Fibroblast of upper back skin (primary cell): ENCODE measurements at regions not wholly inside any gene's neighbourhood (a gene's known extent, or its start where the extent isn't known, plus 50 kb on each side); places are given as distances from the start of the nearest gene placed in this dataset.

Source experiments
- DNase-seq: peaks from one replicate; pipeline ENCODE4 v3.0.0-alpha.2; 2013

- DNase-seq: no peak
Measured at GRCh38 chr17:11077673-11078072, 163.3 kb upstream of the SHISA6 start.

GRCh38 chr17:11074451-11074850, 166.6 kb upstream of the SHISA6 start:
- no peak for DNase-seq

GRCh38 chr17:11056926-11057325, 184.1 kb upstream of the SHISA6 start:
- no peak for DNase-seq

- DNase-seq: no peak
Measured at GRCh38 chr17:11053846-11054245, 187.2 kb upstream of the SHISA6 start.

- no peak for DNase-seq
Measured at GRCh38 chr17:11049539-11049938, 191.5 kb upstream of the SHISA6 start.

- no peak for DNase-seq
Measured at GRCh38 chr17:11047228-11047627, 193.8 kb upstream of the SHISA6 start.

- DNase-seq: no peak
Measured at GRCh38 chr17:11039342-11039741, 201.5 kb upstream of the PIRT start.

GRCh38 chr17:11035681-11036080, 197.8 kb upstream of the PIRT start:
- no peak for DNase-seq

GRCh38 chr17:11031787-11032186, 193.9 kb upstream of the PIRT start:
- no peak for DNase-seq

- DNase-seq: no peak
Measured at GRCh38 chr17:11029791-11030190, 191.9 kb upstream of the PIRT start.

GRCh38 chr17:11028349-11028748, 190.5 kb upstream of the PIRT start:
- no peak for DNase-seq

- no peak for DNase-seq
Measured at GRCh38 chr17:11026903-11027302, 189.0 kb upstream of the PIRT start.

- DNase-seq: no peak
Measured at GRCh38 chr17:11023639-11024479, 186.0 kb upstream of the PIRT start.

GRCh38 chr17:11006530-11006929, 168.6 kb upstream of the PIRT start:
- DNase-seq: no peak

GRCh38 chr17:11005940-11006339, 168.1 kb upstream of the PIRT start:
- no peak for DNase-seq

- DNase-seq: no peak
Measured at GRCh38 chr17:11002417-11002816, 164.5 kb upstream of the PIRT start.

- DNase-seq: no peak
Measured at GRCh38 chr17:11001651-11002050, 163.8 kb upstream of the PIRT start.

- DNase-seq: no peak
Measured at GRCh38 chr17:10999484-10999883, 161.6 kb upstream of the PIRT start.

GRCh38 chr17:10993126-10993525, 155.2 kb upstream of the PIRT start:
- DNase-seq: no peak

GRCh38 chr17:10992106-10992880, 154.4 kb upstream of the PIRT start:
- DNase-seq: no peak

- DNase-seq: no peak
Measured at GRCh38 chr17:10987786-10988185, 149.9 kb upstream of the PIRT start.

- no peak for DNase-seq
Measured at GRCh38 chr17:10984220-10984619, 146.3 kb upstream of the PIRT start.

- DNase-seq: no peak
Measured at GRCh38 chr17:10976401-10976800, 138.5 kb upstream of the PIRT start.

- no peak for DNase-seq
Measured at GRCh38 chr17:10968007-10968406, 130.1 kb upstream of the PIRT start.
